Small intestine (tissue), 7 donors: ENCODE measurements at regions not wholly inside any gene's neighbourhood (a gene's known extent, or its start where the extent isn't known, plus 50 kb on each side); places are given as distances from the start of the nearest gene placed in this dataset.
"Not testable (repeated sequence)": the region's sequence is repeated elsewhere in the genome, so short reads cannot be mapped to it uniquely, and the experiment has no call there.

Experiments
- DNase-seq, 2 donors: peaks; one replicate each; pipeline versions ENCODE4 v3.0.0 to v3.0.0-alpha.2; 2013
- FAIRE-seq: peaks from 2 replicates; lab custom pipeline; 2012; peaks lifted over from hg19 to GRCh38; lab: Jason Lieb, UNC
- H3K27ac ChIP-seq, 3 donors: one replicate each; pipeline ENCODE4 v1.5.1; 2013; ENCODE audit warnings: low read length in 2 of 3, mild to moderate bottlenecking in 2 of 3, control low read depth in 1 of 3, inconsistent platforms in 1 of 3, low read depth in 1 of 3, moderate library complexity in 1 of 3
- H3K27me3 ChIP-seq, 3 donors: one replicate each; pipeline ENCODE4 v1.6.1; 2013; ENCODE audit warnings: low read length in 3 of 3, inconsistent platforms in 1 of 3; ENCODE audit not compliant: control insufficient read depth in 3 of 3, insufficient read depth in 3 of 3
- H3K36me3 ChIP-seq, 3 donors: one replicate each; pipeline ENCODE4 v1.6.1; 2013; ENCODE audit warnings: low read length in 3 of 3, inconsistent platforms in 1 of 3, low read depth in 1 of 3, mild to moderate bottlenecking in 1 of 3, moderate library complexity in 1 of 3; ENCODE audit not compliant: control insufficient read depth in 3 of 3, insufficient read depth in 2 of 3
- H3K4me1 ChIP-seq, 3 donors: one replicate each; pipeline ENCODE4 v1.6.1; 2013; ENCODE audit warnings: low read length in 2 of 3, inconsistent platforms in 1 of 3, low read depth in 1 of 3, mild to moderate bottlenecking in 1 of 3, moderate library complexity in 1 of 3; ENCODE audit not compliant: control insufficient read depth in 3 of 3, insufficient read depth in 2 of 3
- H3K4me3 ChIP-seq, 3 donors: one replicate each; pipeline ENCODE4 v1.5.1; 2013; ENCODE audit warnings: low read length in 3 of 3, control low read depth in 1 of 3, inconsistent platforms in 1 of 3, low read depth in 1 of 3, mild to moderate bottlenecking in 1 of 3, moderate library complexity in 1 of 3
- H3K9me3 ChIP-seq, 2 donors: one replicate each; pipeline ENCODE4 v1.6.1; 2013; ENCODE audit warnings: low read depth in 1 of 2, low read length in 1 of 2; ENCODE audit not compliant: control insufficient read depth in 2 of 2, insufficient read depth in 1 of 2
- WGBS, 3 donors: extraction: QIAGEN DNeasy Blood & Tissue Kit; methylation state at CpG; one replicate each; pipeline ENCODE4 v1.1.7; 2013; 5-methylcytosine and 5-hydroxymethylcytosine counted together
- donor health status: healthy with polysubstance abuse.
- donor health status: control.
- donor health status: control.
- donor health status: Bipolar disorder and iron deficiency.
- donor health status: healthy.

DNA sequence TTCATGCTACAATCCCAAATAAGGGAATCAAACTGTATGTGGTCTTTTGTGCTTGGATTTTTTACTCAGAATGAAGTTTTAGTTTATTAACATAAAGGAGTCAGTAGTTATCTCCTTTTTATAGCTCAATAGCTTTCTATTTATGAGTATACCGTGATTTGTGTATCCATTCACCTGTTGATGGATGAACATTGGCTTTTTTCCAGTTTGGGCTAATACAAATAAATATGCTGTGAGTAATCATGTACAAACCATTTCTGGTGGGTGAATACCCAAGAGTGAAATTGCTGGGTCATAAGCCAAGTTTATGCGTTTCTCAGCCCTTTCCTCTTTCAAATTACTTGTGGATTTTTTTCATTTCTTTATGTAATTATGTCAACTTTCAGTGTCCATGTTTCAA lies 395.3 kb downstream of the OSTF1 start:
- Histone ChIP-seq H3K27ac (no peak overlapping the region), H3K9me3 (peaks cover 0 to 7% of the 10 kb centered on the region in 2 donors), H3K4me1 (no peaks in the 10 kb centered on the region), H3K36me3 (no peaks in the 10 kb centered on the region), H3K27me3 (peaks cover 0 to 1% (median 0%) of the 10 kb centered on the region in 3 donors), H3K4me3 (no peak overlapping the region)
- FAIRE-seq (no peak), DNase-seq (no peak)
- WGBS, 3 donors = 22 to 37% (median 28%) methylated on average over 2 of the region's 2 CpGs

DNA sequence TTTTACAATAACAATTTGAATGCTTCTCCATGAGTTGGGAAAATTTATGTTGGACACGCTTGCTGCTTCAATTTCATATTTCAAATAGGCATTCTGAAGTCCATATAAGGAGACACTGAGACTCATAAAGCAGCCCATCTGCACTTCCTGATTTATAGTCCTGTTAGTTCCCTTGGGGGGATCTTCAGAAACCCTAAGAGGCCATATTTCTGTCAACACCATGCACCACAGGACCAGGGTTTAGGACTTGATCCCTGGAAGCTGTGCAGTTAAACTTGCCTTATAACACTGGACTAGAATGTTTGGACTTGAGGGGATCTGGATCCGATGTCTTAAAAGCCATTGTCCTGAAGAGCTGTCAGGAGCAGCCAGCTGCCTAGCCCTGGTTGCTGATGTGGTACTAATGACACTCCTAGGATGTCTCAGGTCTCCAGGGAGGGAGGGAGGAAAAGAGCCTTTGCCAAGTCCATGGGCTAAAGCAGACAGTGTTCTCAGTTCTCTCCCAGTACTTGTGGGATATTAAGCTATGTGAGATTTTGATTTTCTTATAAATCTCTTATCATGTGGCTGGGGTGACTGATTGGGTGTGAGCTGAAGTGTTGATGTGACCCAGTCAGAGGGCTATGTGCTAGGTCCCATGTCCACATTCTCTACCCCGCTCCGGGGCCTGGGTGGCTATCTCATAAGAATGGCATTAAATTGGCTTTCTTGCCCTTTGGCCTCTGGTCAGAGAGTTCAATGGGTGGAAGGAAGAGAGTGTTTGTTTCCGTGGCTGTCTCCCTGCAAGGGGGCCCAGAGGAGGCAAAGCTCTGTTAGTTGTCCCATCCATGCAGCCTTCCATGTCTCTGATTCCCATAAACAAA lies 399.8 kb downstream of the OSTF1 start:
- FAIRE-seq = no peak
- WGBS, 3 donors = 60 to 71% (median 68%) methylated on average over 5 of the region's 5 CpGs

DNA sequence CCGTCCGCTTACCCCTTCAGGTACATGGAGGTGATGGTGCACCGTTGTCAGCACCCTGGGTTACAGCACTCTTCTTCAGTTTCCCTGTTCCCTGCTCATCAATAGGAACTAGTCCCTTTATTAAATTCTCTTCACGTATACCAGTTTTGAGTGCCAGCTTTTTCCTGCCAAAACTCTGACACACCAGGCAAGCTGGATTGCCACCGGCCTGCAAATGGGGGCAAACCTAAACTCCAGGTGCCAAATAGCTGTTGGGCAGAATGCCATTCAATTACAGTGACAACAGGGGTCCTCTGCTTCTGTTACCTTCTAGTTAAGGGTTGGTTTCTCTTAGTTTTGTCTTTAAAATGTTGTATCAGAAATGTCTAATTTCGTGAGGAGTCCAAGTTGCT lies 400.4 kb downstream of the OSTF1 start:
- 87 to 94% (median 88%) methylated on average over 6 of the region's 6 CpGs for WGBS, 3 donors
- Histone ChIP-seq H3K36me3 (no peaks in the 10 kb centered on the region), H3K4me1 (no peaks in the 10 kb centered on the region), H3K27ac (no peak overlapping the region), H3K27me3 (peaks cover 0 to 3% (median 0%) of the 10 kb centered on the region in 3 donors), H3K4me3 (no peak overlapping the region), H3K9me3 (peaks cover 0 to 2% of the 10 kb centered on the region in 2 donors)
- FAIRE-seq (no peak), DNase-seq (no peak)

More for the DNA sequence above, 399.8 kb downstream of the OSTF1 start:
- H3K4me1 ChIP-seq = no peaks in the 10 kb centered on the region
- peak in 1 of 2 donors; percentile 27 for DNase-seq
- peaks cover 0 to 3% (median 0%) of the 10 kb centered on the region in 3 donors for H3K27me3 ChIP-seq
- H3K36me3 ChIP-seq = no peaks in the 10 kb centered on the region
- H3K27ac ChIP-seq = no peak overlapping the region
- peaks cover 0 to 4% of the 10 kb centered on the region in 2 donors for H3K9me3 ChIP-seq
- H3K4me3 ChIP-seq = no peak overlapping the region

DNA sequence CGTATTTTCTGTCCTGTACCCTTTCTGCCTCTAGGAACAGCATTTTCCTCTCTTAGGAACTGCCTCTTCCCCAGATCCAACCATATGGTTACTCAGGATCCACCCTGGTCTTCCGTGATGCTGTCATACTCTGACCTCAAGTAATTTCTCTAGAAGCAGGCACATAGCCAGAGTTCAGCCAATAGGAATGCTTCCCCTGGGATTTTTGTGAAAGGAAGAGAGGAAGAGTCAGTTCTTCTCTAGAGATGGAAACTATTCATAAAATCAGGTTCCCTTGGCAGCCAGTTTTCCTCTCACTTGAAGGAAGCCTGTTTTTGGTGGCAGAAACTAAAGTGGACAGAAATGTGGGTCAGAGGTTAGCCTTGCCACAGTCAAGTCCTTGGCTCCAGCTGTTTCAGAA lies 400.1 kb upstream of the PCSK5 start:
- WGBS, 3 donors = 68 to 78% (median 72%) methylated on average over 2 of the region's 2 CpGs
- H3K36me3 ChIP-seq = no peaks in the 10 kb centered on the region
- no peak for FAIRE-seq

DNA sequence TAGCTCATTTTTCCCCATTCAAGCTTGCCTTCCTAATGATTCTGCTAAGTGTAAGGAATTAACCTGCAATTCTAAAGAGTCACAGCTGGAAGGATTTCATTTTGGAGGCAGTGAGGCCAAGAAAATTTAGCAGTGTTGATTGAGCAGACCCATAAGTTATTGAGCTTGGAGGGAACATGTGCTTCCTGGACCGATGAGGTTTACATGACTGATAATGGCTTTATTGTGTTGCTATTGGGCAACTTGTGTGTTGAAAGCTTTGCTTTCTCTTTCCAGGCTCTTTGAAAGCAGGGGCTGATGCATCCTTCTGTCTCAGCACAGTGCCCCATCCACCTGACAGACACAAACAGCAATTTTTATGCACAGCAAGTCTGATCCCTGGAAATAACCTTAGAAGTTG lies 398.9 kb upstream of the PCSK5 start:
- Histone ChIP-seq H3K4me1 (no peaks in the 10 kb centered on the region), H3K27me3 (peaks cover 0 to 3% (median 0%) of the 10 kb centered on the region in 3 donors), H3K27ac (no peak overlapping the region), H3K4me3 (no peak overlapping the region), H3K36me3 (no peaks in the 10 kb centered on the region), H3K9me3 (peaks cover 0 to 2% of the 10 kb centered on the region in 2 donors)
- WGBS, 3 donors = 12 to 34% (median 15%) methylated on average over 1 of the region's 1 CpG
- FAIRE-seq (no peak), DNase-seq (peak; percentile 41 to 66)

More for the DNA sequence above, 400.1 kb upstream of the PCSK5 start:
- Histone ChIP-seq H3K4me1 (no peaks in the 10 kb centered on the region), H3K4me3 (no peak overlapping the region), H3K27me3 (peaks cover 0 to 3% (median 0%) of the 10 kb centered on the region in 3 donors), H3K27ac (no peak overlapping the region), H3K9me3 (peaks cover 0 to 2% of the 10 kb centered on the region in 2 donors)
- DNase-seq = no peak

DNA sequence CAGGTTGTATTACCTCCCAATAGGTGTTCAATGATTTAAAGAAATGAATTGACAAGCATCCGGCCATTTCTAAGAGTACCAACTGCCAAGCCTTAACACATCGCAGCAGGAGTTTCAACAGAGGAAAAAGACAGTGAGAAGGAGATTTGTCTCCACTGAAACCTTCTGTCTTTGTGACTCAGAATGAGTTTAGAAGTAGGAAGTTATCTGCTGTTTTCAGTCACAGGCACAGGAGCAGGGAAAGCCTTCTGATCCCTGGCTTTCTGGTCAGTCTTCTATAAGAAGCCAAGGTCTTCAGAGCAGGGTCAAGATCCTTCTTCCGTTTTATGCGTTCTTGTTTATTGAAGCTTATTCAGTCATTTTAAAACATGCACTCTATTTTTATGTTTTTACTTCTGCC lies 390.7 kb upstream of the PCSK5 start:
- FAIRE-seq = no peak
- Histone ChIP-seq H3K4me1 (no peaks in the 10 kb centered on the region), H3K9me3 (no peaks in the 10 kb centered on the region), H3K27me3 (no peaks in the 10 kb centered on the region), H3K27ac (no peak overlapping the region), H3K4me3 (no peak overlapping the region), H3K36me3 (no peaks in the 10 kb centered on the region)
- WGBS, 3 donors = 80 to 94% (median 87%) methylated on average over 4 of the region's 4 CpGs
- no peak for DNase-seq

DNA sequence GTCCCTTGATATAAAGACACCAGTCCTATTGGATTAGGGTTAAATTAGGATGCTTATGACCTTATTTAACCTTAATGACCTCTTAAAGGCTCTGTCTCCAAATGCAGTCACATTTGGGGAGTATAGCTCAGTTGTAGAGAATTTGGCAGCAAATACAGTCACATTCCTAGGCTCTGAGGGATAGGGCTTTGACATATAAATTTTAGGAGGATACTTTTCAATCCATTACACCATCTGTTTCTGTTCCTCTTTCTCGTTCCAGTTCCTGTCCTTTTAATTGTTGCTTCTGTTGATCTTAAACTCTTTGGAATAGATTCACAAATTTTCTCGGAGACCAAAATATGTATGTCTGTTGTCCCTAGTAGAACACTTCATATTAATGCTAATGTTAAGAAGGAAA lies 390.0 kb upstream of the PCSK5 start:
- no peaks in the 10 kb centered on the region for H3K4me1 ChIP-seq
- FAIRE-seq (no peak), DNase-seq (no peak)
- no peak overlapping the region for H3K4me3 ChIP-seq
- WGBS, 3 donors = 42 to 45% (median 44%) methylated on average over 2 of the region's 2 CpGs
- H3K27ac ChIP-seq = no peak overlapping the region
- no peaks in the 10 kb centered on the region for H3K36me3 ChIP-seq
- H3K9me3 ChIP-seq = no peaks in the 10 kb centered on the region
- H3K27me3 ChIP-seq = no peaks in the 10 kb centered on the region

DNA sequence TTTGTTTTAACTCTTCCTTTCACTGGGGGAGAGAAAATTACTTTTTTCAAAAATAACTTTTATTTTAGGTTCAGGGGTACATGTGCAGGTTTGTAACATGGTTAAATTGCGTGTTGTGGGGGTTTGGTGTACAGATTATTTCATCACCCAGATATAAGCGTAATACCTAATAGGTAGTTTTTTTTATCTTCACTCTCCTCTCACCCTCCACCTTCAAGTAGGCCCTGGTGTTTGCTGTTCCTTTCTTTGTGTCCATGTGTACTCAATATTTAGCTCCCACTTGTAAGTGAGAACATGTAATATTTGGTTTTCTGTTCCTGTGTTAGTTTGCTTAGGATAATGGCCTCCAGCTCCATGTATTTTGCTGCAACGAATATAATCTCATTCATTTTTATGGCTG lies 389.5 kb upstream of the PCSK5 start:
- not testable (repeated sequence) for H3K4me3 ChIP-seq, DNase-seq, H3K36me3 ChIP-seq, FAIRE-seq, H3K27ac ChIP-seq, H3K9me3 ChIP-seq, H3K27me3 ChIP-seq, H3K4me1 ChIP-seq
- WGBS, 3 donors = 76 to 85% (median 82%) methylated on average over 3 of the region's 3 CpGs
